GM06990 (cell line): ENCODE measurements at regions not wholly inside any gene's neighbourhood (a gene's known extent, or its start where the extent isn't known, plus 50 kb on each side); places are given as distances from the start of the nearest gene placed in this dataset.

Source experiments
- DNase-seq: peaks from one replicate; pipeline ENCODE4 v3.0.0-alpha.2; 2011; ENCODE audit not compliant: insufficient read length; ENCODE audit errors: extremely low read depth
- H3K27me3 ChIP-seq: replicated peaks from 2 replicates; pipeline ENCODE4 v1.6.0; 2011; ENCODE audit warnings: low read length; ENCODE audit not compliant: control insufficient read depth, insufficient read depth
- H3K36me3 ChIP-seq: 2 replicates; pipeline ENCODE4 v1.5.1; 2011; ENCODE audit warnings: low read length; ENCODE audit not compliant: control insufficient read depth, insufficient read depth
- H3K4me3 ChIP-seq: replicated peaks from 2 replicates; pipeline ENCODE4 v1.5.1; 2011; ENCODE audit warnings: low read depth, mild to moderate bottlenecking, control low read depth, low read length
- CTCF ChIP-seq: IDR thresholded peaks from 2 replicates; pipeline ENCODE4 v1.5.1; 2011; ENCODE audit warnings: low read length, control low read depth, mild to moderate bottlenecking, inconsistent platforms; ENCODE audit not compliant: insufficient read depth, poor library complexity, severe bottlenecking

GRCh38 chr2:2561346-2562095 lies 230.4 kb upstream of the MYT1L start:
- Histone ChIP-seq H3K36me3 (no peaks in the 10 kb centered on the region), H3K4me3 (no peak overlapping the region), H3K27me3 (no peaks in the 10 kb centered on the region)
- TF ChIP-seq CTCF, result no peak
- no peak for DNase-seq

GRCh38 chr2:2560374-2561015 lies 229.4 kb upstream of the MYT1L start:
- Histone ChIP-seq H3K27me3 (no peaks in the 10 kb centered on the region), H3K4me3 (no peak overlapping the region), H3K36me3 (no peaks in the 10 kb centered on the region)
- no peak for TF ChIP-seq CTCF
- DNase-seq, result no peak

- TF ChIP-seq CTCF, result no peak
- Histone ChIP-seq H3K36me3 (no peaks in the 10 kb centered on the region), H3K27me3 (no peaks in the 10 kb centered on the region), H3K4me3 (no peak overlapping the region)
- no peak for DNase-seq
These were observed 227.4 kb upstream of the MYT1L start for GRCh38 chr2:2558476-2558875.

GRCh38 chr2:2557475-2557874 lies 226.4 kb upstream of the MYT1L start:
- H3K36me3 ChIP-seq, result no peaks in the 10 kb centered on the region
- DNase-seq, result no peak
- no peak overlapping the region for H3K4me3 ChIP-seq
- no peak for TF ChIP-seq CTCF
- no peaks in the 10 kb centered on the region for H3K27me3 ChIP-seq

- no peak for DNase-seq
- Histone ChIP-seq H3K4me3 (no peak overlapping the region), H3K27me3 (no peaks in the 10 kb centered on the region), H3K36me3 (no peaks in the 10 kb centered on the region)
- TF ChIP-seq CTCF, result no peak
These were observed 219.8 kb upstream of the MYT1L start for GRCh38 chr2:2550856-2551255.
